HuH-7.5 (cell line): ENCODE measurements at regions not wholly inside any gene's neighbourhood (a gene's known extent, or its start where the extent isn't known, plus 50 kb on each side); places are given as distances from the start of the nearest gene placed in this dataset.

Source experiments
- DNase-seq: peaks from one replicate; pipeline ENCODE4 v3.0.0; 2011; ENCODE audit warnings: low spot score

GRCh38 chr6:120083186-120083585 is 733.6 kb upstream of the MAN1A1 start:
- DNase-seq: no peak

GRCh38 chr6:120077489-120077888 is 727.9 kb upstream of the MAN1A1 start:
- no peak for DNase-seq

- no peak for DNase-seq
These were observed 708.8 kb upstream of the MAN1A1 start for GRCh38 chr6:120058410-120058809.

- no peak for DNase-seq
These were observed 706.5 kb upstream of the MAN1A1 start for GRCh38 chr6:120056085-120056484.

- no peak for DNase-seq
These were observed 705.5 kb upstream of the MAN1A1 start for GRCh38 chr6:120055071-120055470.

GRCh38 chr6:120039664-120040063 is 690.1 kb upstream of the MAN1A1 start:
- DNase-seq: no peak

GRCh38 chr6:120031837-120032236 is 682.3 kb upstream of the MAN1A1 start:
- DNase-seq: no peak

- no peak for DNase-seq
These were observed 677.2 kb upstream of the MAN1A1 start for GRCh38 chr6:120026791-120027190.

- no peak for DNase-seq
These were observed 660.5 kb upstream of the MAN1A1 start for GRCh38 chr6:120010075-120010474.

GRCh38 chr6:120005292-120005976 is 655.9 kb upstream of the MAN1A1 start:
- no peak for DNase-seq

GRCh38 chr6:119986934-119987549 is 637.5 kb upstream of the MAN1A1 start:
- DNase-seq: no peak

GRCh38 chr6:119985952-119986736 is 636.6 kb upstream of the MAN1A1 start:
- DNase-seq: no peak

- DNase-seq: no peak
These were observed 631.2 kb upstream of the MAN1A1 start for GRCh38 chr6:119980802-119981201.

GRCh38 chr6:119979862-119980261 is 630.3 kb upstream of the MAN1A1 start:
- DNase-seq: no peak

GRCh38 chr6:119978274-119978889 is 628.8 kb upstream of the MAN1A1 start:
- no peak for DNase-seq

- DNase-seq: no peak
These were observed 625.0 kb upstream of the MAN1A1 start for GRCh38 chr6:119974430-119975159.

GRCh38 chr6:119966484-119966883 is 616.9 kb upstream of the MAN1A1 start:
- DNase-seq: no peak

GRCh38 chr6:119965900-119966299 is 616.3 kb upstream of the MAN1A1 start:
- no peak for DNase-seq

- DNase-seq: no peak
These were observed 615.4 kb upstream of the MAN1A1 start for GRCh38 chr6:119965008-119965407.

- no peak for DNase-seq
These were observed 612.9 kb upstream of the MAN1A1 start for GRCh38 chr6:119962505-119962904.

- DNase-seq: no peak
These were observed 611.9 kb upstream of the MAN1A1 start for GRCh38 chr6:119961450-119961849.

GRCh38 chr6:119960456-119960855 is 610.9 kb upstream of the MAN1A1 start:
- DNase-seq: no peak
